ENCODE measurements at regions not wholly inside any gene's neighbourhood (a gene's known extent, or its start where the extent isn't known, plus 50 kb on each side); places are given as distances from the start of the nearest gene placed in this dataset.
"Not testable (repeated sequence)": the region's sequence is repeated elsewhere in the genome, so short reads cannot be mapped to it uniquely, and the experiment has no call there.

GRCh38 chr19:28301463-28301862 lies 911.5 kb downstream of the UQCRFS1 start:
- POLR2A ChIA-PET, result no interaction called here
- Mint-ChIP-seq H3K27ac (no peak overlapping the region), H3K9me3 (ENCODE audit: insufficient read depth) (no peaks in the 10 kb centered on the region), H3K36me3 (ENCODE audit: low read depth) (no peaks in the 10 kb centered on the region), H3K4me3 (no peak overlapping the region), H3K27me3 (ENCODE audit: low read depth) (no peaks in the 10 kb centered on the region), H3K4me1 (ENCODE audit: low read depth) (no peaks in the 10 kb centered on the region)
- no peak for DNase-seq
- CTCF ChIA-PET, result no interaction called here
- ATAC-seq, result no peak

- H3K4me1 Mint-ChIP-seq (ENCODE audit: low read depth), result no peaks in the 10 kb centered on the region
- no peaks in the 10 kb centered on the region for H3K9me3 Mint-ChIP-seq (ENCODE audit: insufficient read depth)
- ATAC-seq, result no peak
- H3K36me3 Mint-ChIP-seq (ENCODE audit: low read depth), result no peaks in the 10 kb centered on the region
- no peak overlapping the region for H3K27ac Mint-ChIP-seq
- no peaks in the 10 kb centered on the region for H3K27me3 Mint-ChIP-seq (ENCODE audit: low read depth)
- POLR2A ChIA-PET, result no interaction called here
- CTCF ChIA-PET, result no interaction called here
- H3K4me3 Mint-ChIP-seq, result no peak overlapping the region
- DNase-seq, result no peak
Observed at GRCh38 chr19:28299649-28300048, 913.3 kb downstream of the UQCRFS1 start.

- Mint-ChIP-seq H3K27ac (no peak overlapping the region), H3K27me3 (ENCODE audit: low read depth) (no peaks in the 10 kb centered on the region), H3K4me3 (no peak overlapping the region), H3K9me3 (ENCODE audit: insufficient read depth) (no peaks in the 10 kb centered on the region), H3K4me1 (ENCODE audit: low read depth) (no peaks in the 10 kb centered on the region), H3K36me3 (ENCODE audit: low read depth) (no peaks in the 10 kb centered on the region)
- ATAC-seq (no peak), DNase-seq (no peak)
- CTCF ChIA-PET, result no interaction called here
- POLR2A ChIA-PET, result no interaction called here
Observed at GRCh38 chr19:28297586-28298157, 915.3 kb downstream of the UQCRFS1 start.

GRCh38 chr19:28297036-28297435 lies 915.9 kb downstream of the UQCRFS1 start:
- no peak for DNase-seq
- H3K4me3 Mint-ChIP-seq, result no peak overlapping the region
- ChIA-PET POLR2A (no interaction called here), CTCF (no interaction called here)
- no peaks in the 10 kb centered on the region for H3K9me3 Mint-ChIP-seq (ENCODE audit: insufficient read depth)
- ATAC-seq, result no peak
- H3K4me1 Mint-ChIP-seq (ENCODE audit: low read depth), result no peaks in the 10 kb centered on the region
- H3K27ac Mint-ChIP-seq, result no peak overlapping the region
- no peaks in the 10 kb centered on the region for H3K27me3 Mint-ChIP-seq (ENCODE audit: low read depth)
- no peaks in the 10 kb centered on the region for H3K36me3 Mint-ChIP-seq (ENCODE audit: low read depth)

- Mint-ChIP-seq H3K4me3 (no peak overlapping the region), H3K27me3 (ENCODE audit: low read depth) (no peaks in the 10 kb centered on the region), H3K9me3 (ENCODE audit: insufficient read depth) (no peaks in the 10 kb centered on the region), H3K27ac (no peak overlapping the region), H3K4me1 (ENCODE audit: low read depth) (no peaks in the 10 kb centered on the region), H3K36me3 (ENCODE audit: low read depth) (no peaks in the 10 kb centered on the region)
- ChIA-PET CTCF (no interaction called here), POLR2A (no interaction called here)
- ATAC-seq (no peak), DNase-seq (no peak)
Observed at GRCh38 chr19:28296506-28296905, 916.4 kb downstream of the UQCRFS1 start.

GRCh38 chr19:28294975-28295374 lies 918.0 kb downstream of the UQCRFS1 start:
- H3K9me3 Mint-ChIP-seq (ENCODE audit: insufficient read depth); H3K4me1 Mint-ChIP-seq (ENCODE audit: low read depth); ATAC-seq; H3K27ac Mint-ChIP-seq; H3K36me3 Mint-ChIP-seq (ENCODE audit: low read depth); CTCF ChIA-PET; DNase-seq; H3K4me3 Mint-ChIP-seq; H3K27me3 Mint-ChIP-seq (ENCODE audit: low read depth); POLR2A ChIA-PET: not testable (repeated sequence)

- DNase-seq (no peak), ATAC-seq (no peak)
- H3K4me3 Mint-ChIP-seq, result no peak overlapping the region
- ChIA-PET POLR2A (no interaction called here), CTCF (no interaction called here)
- no peaks in the 10 kb centered on the region for H3K36me3 Mint-ChIP-seq (ENCODE audit: low read depth)
- no peaks in the 10 kb centered on the region for H3K9me3 Mint-ChIP-seq (ENCODE audit: insufficient read depth)
- no peak overlapping the region for H3K27ac Mint-ChIP-seq
- H3K4me1 Mint-ChIP-seq (ENCODE audit: low read depth), result no peaks in the 10 kb centered on the region
- H3K27me3 Mint-ChIP-seq (ENCODE audit: low read depth), result no peaks in the 10 kb centered on the region
Observed at GRCh38 chr19:28294395-28294794, 918.6 kb downstream of the UQCRFS1 start.

- no peak overlapping the region for H3K4me3 Mint-ChIP-seq
- no peaks in the 10 kb centered on the region for H3K9me3 Mint-ChIP-seq (ENCODE audit: insufficient read depth)
- DNase-seq (no peak), ATAC-seq (no peak)
- POLR2A ChIA-PET, result no interaction called here
- CTCF ChIA-PET, result no interaction called here
- H3K27ac Mint-ChIP-seq, result no peak overlapping the region
- H3K36me3 Mint-ChIP-seq (ENCODE audit: low read depth), result no peaks in the 10 kb centered on the region
- no peaks in the 10 kb centered on the region for H3K4me1 Mint-ChIP-seq (ENCODE audit: low read depth)
- H3K27me3 Mint-ChIP-seq (ENCODE audit: low read depth), result no peaks in the 10 kb centered on the region
Observed at GRCh38 chr19:28293685-28294084, 919.3 kb downstream of the UQCRFS1 start.

GRCh38 chr19:28292822-28293500 lies 920.0 kb downstream of the UQCRFS1 start:
- Mint-ChIP-seq H3K4me3 (no peak overlapping the region), H3K27ac (no peak overlapping the region)
- POLR2A ChIA-PET, result no interaction called here

GRCh38 chr19:28291874-28292273 lies 921.1 kb downstream of the UQCRFS1 start:
- Mint-ChIP-seq H3K27me3 (ENCODE audit: low read depth) (no peaks in the 10 kb centered on the region), H3K9me3 (ENCODE audit: insufficient read depth) (no peaks in the 10 kb centered on the region), H3K4me1 (ENCODE audit: low read depth) (no peaks in the 10 kb centered on the region), H3K27ac (no peak overlapping the region), H3K4me3 (no peak overlapping the region), H3K36me3 (ENCODE audit: low read depth) (no peaks in the 10 kb centered on the region)
- ChIA-PET CTCF (no interaction called here), POLR2A (no interaction called here)
- ATAC-seq (no peak), DNase-seq (no peak)

More at GRCh38 chr19:28292822-28293500, 920.0 kb downstream of the UQCRFS1 start:
- H3K27me3 Mint-ChIP-seq (ENCODE audit: low read depth), result no peaks in the 10 kb centered on the region
- no peaks in the 10 kb centered on the region for H3K9me3 Mint-ChIP-seq (ENCODE audit: insufficient read depth)
- no peaks in the 10 kb centered on the region for H3K4me1 Mint-ChIP-seq (ENCODE audit: low read depth)
- DNase-seq, result no peak
- ATAC-seq, result no peak
- CTCF ChIA-PET, result no interaction called here
- no peaks in the 10 kb centered on the region for H3K36me3 Mint-ChIP-seq (ENCODE audit: low read depth)

- CTCF ChIA-PET, result no interaction called here
- no peaks in the 10 kb centered on the region for H3K9me3 Mint-ChIP-seq (ENCODE audit: insufficient read depth)
- H3K27ac Mint-ChIP-seq, result no peak overlapping the region
- no peaks in the 10 kb centered on the region for H3K4me1 Mint-ChIP-seq (ENCODE audit: low read depth)
- POLR2A ChIA-PET, result no interaction called here
- no peaks in the 10 kb centered on the region for H3K36me3 Mint-ChIP-seq (ENCODE audit: low read depth)
- no peaks in the 10 kb centered on the region for H3K27me3 Mint-ChIP-seq (ENCODE audit: low read depth)
- ATAC-seq (no peak), DNase-seq (no peak)
- no peak overlapping the region for H3K4me3 Mint-ChIP-seq
Observed at GRCh38 chr19:28290963-28291657, 921.8 kb downstream of the UQCRFS1 start.

GRCh38 chr19:28289295-28290063 lies 923.5 kb downstream of the UQCRFS1 start:
- no peaks in the 10 kb centered on the region for H3K4me1 Mint-ChIP-seq (ENCODE audit: low read depth)
- ATAC-seq (no peak), DNase-seq (no peak)
- H3K4me3 Mint-ChIP-seq, result no peak overlapping the region
- no peaks in the 10 kb centered on the region for H3K36me3 Mint-ChIP-seq (ENCODE audit: low read depth)
- CTCF ChIA-PET, result no interaction called here
- no peaks in the 10 kb centered on the region for H3K9me3 Mint-ChIP-seq (ENCODE audit: insufficient read depth)
- no peak overlapping the region for H3K27ac Mint-ChIP-seq
- POLR2A ChIA-PET, result no interaction called here
- H3K27me3 Mint-ChIP-seq (ENCODE audit: low read depth), result no peaks in the 10 kb centered on the region

Measured in activated CD8-positive, alpha-beta T cell treated with anti-CD3 and anti-CD28 coated beads, Interleukin-2, amount 10 ng/mL, durations not matched to agents 7 days and 5 days (primary cell).